Epithelial cell of esophagus (primary cell): ENCODE measurements at regions not wholly inside any gene's neighbourhood (a gene's known extent, or its start where the extent isn't known, plus 50 kb on each side); places are given as distances from the start of the nearest gene placed in this dataset.

Experiments
- DNase-seq: peaks from one replicate; pipeline ENCODE4 v3.0.0; 2010; ENCODE audit warnings: low read depth
- H3K4me3 ChIP-seq: 2 replicates; pipeline ENCODE4 v1.5.1; 2011; ENCODE audit warnings: mild to moderate bottlenecking, low read length, control low read depth
- TF ChIP-seq, protein P1 (sequence below): IDR thresholded peaks from 2 replicates; pipeline ENCODE4 v1.5.1; 2011; ENCODE audit warnings: low read depth, mild to moderate bottlenecking, low read length, control low read depth, inconsistent platforms; ENCODE audit not compliant: insufficient read depth; ENCODE audit errors: missing control alignments

DNA sequence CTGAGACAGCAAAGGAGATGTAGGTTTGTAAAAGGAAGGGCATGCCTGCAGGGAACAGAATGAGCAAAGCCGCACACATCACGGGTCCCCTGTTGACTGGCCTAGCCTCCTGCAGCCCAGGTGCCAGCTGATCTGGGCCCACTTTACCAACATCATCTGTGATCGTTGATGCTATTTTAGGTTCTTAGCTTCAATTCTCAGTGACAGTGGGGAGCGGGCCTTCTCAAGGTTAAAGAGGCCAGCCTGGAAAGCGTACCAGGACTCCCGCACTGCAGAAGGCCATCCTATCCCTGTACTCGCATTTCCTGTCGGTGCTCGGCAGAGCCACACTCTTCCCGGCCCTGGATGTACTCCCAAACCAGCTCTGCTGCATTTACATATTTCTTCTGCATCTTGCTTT, 213.5 kb upstream of the IRX1 start:
- no peak overlapping the region for H3K4me3 ChIP-seq
- TF ChIP-seq, protein P1, sequence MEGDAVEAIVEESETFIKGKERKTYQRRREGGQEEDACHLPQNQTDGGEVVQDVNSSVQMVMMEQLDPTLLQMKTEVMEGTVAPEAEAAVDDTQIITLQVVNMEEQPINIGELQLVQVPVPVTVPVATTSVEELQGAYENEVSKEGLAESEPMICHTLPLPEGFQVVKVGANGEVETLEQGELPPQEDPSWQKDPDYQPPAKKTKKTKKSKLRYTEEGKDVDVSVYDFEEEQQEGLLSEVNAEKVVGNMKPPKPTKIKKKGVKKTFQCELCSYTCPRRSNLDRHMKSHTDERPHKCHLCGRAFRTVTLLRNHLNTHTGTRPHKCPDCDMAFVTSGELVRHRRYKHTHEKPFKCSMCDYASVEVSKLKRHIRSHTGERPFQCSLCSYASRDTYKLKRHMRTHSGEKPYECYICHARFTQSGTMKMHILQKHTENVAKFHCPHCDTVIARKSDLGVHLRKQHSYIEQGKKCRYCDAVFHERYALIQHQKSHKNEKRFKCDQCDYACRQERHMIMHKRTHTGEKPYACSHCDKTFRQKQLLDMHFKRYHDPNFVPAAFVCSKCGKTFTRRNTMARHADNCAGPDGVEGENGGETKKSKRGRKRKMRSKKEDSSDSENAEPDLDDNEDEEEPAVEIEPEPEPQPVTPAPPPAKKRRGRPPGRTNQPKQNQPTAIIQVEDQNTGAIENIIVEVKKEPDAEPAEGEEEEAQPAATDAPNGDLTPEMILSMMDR: no peak
- no peak for DNase-seq

DNA sequence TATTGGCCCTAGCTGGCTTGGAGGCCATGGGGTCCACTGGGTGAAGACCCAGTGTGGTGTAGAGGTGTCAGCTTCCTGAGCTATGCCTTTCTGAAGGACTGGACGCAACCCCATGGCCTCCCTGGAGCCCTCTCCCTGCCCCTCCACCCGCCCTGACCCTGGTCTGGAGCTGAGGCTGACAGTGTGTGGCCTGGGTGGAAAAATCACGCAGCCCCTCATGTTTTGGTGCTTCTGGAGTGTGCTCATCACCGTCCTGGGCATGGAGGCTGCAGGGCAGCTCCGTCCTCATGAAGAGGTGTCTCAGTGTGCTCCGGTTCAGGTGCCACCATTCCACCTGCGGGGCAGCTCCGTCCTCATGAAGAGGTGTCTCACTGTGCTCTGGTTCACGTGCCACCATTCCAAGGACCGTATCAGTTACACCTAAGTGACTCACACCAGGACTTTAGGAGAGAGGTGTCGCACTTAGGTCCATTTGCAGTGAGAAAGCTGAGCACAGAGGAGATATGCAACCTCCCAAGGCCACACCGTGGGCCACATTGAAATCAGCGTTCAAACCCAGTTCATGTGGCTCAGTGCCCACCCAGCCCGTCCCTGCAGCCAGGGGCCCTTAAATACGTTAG, 214.3 kb upstream of the IRX1 start:
- no peak for DNase-seq
- TF ChIP-seq, protein P1: no peak
- H3K4me3 ChIP-seq: no peak overlapping the region

DNA sequence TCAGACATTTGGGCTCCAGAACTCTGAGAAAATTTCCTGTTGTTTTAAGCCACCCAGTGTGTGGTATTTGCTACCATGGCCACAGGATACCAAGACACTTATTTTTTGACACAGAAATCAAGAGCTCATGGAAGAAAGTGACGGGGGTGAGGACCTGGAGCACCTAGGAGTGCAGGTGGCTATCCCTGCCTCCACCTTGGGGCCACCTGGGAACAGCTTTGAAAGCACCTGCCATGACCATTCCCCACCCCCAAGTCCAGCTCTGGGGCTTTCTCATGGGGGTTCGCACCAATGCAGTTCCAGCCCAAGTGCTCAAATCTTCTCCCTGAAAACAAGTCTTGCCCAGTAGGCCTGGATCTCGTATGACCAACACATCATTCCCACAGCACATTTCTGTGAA, 214.9 kb upstream of the IRX1 start:
- DNase-seq: no peak
- no peak overlapping the region for H3K4me3 ChIP-seq
- TF ChIP-seq, protein P1: no peak

DNA sequence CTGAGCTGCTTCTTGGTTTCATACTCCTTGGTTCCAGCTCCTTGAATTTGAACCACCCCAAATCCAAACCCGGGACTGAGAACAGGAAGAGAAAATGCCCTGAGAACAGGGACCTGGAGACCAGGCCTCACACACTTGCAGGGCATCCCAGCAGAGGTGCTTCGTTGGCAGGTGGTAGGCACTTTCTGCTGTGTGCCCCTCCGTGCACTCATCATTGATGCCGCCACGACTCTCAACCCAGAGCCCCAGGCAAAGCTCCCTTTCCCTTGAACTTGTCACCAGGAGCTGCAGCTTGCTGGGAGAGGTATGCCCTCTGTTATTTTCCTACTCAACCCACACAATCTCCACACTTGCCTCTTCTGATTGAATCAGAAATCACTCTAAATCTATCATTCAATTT, 217.8 kb upstream of the IRX1 start:
- TF ChIP-seq, protein P1: no peak

DNA sequence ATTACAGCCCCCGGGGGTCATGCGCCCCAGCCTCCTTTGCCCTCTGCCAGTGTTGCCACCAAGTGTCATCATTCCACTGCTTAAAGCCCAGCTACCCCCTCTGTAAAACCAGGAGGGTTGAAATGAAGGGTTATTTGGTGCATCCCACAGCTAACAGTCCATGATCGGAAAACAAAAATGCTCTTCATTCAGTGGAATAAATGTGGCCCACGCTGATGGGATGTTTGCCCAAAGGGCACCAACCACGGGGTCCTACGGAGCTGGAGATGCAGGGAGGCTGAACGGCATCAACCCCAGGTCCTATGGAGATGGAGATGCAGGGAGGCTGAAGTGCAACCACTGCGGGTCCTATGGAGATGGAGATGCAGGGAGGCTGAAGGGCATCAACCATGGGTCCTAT, 218.5 kb upstream of the IRX1 start:
- no peak for DNase-seq
- no peak overlapping the region for H3K4me3 ChIP-seq
- TF ChIP-seq, protein P1: no peak

More for the DNA sequence above, 217.8 kb upstream of the IRX1 start:
- H3K4me3 ChIP-seq: no peak overlapping the region
- no peak for DNase-seq

DNA sequence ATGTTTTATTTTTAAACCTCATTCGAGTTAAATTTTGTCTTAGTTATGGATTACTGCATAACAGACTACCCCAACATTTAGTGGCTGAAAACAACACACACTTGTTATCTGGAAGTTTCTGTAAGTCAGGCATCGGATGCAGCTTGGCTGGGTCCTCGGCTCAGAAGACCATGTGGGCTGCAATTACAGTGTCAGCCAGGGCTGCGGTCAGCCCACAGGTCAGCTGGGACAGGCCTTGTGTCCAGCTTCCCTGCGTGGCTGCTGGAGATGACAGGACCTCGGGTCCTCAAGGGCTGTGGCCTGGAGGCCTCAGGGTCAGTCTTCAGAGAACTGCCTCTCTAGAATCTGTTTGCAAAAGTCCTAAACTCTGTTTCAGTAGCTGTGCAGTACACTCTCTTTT, 219.0 kb upstream of the IRX1 start:
- no peak for DNase-seq
- TF ChIP-seq, protein P1: no peak
- H3K4me3 ChIP-seq: no peak overlapping the region
